ENCODE measurements at regions not wholly inside any gene's neighbourhood (a gene's known extent, or its start where the extent isn't known, plus 50 kb on each side); places are given as distances from the start of the nearest gene placed in this dataset.
"Not testable (repeated sequence)": the region's sequence is repeated elsewhere in the genome, so short reads cannot be mapped to it uniquely, and the experiment has no call there.

GRCh38 chr3:28053759-28054158 lies 187.7 kb upstream of the CMC1 start:
- Histone ChIP-seq H3K4me3 (ENCODE audit: low read length in 2 of 2) (no peak overlapping the region), H4K8ac (ENCODE audit: low read depth, low read length) (no peak overlapping the region), H3K9me3 (replicated peaks in 1 of 2; ENCODE audit: control insufficient read depth in 2 of 2, insufficient read depth in 1 of 2, low read depth in 1 of 2, low read length in 2 of 2) (no peaks in the 10 kb centered on the region), H2AK5ac (ENCODE audit: low read depth, low read length) (no peak overlapping the region), H3K4me2 (ENCODE audit: insufficient read depth, low read length, poor library complexity, severe bottlenecking) (no peak overlapping the region), H3K27me3 (ENCODE audit: control insufficient read depth in 3 of 3, insufficient read depth in 3 of 3, low read depth in 1 of 3, low read length in 3 of 3) (no peaks in the 10 kb centered on the region), H3K9ac (ENCODE audit: low read depth, low read length, poor library complexity) (no peak overlapping the region), H2BK5ac (ENCODE audit: low read length) (no peak overlapping the region), H3K14ac (ENCODE audit: low read length) (no peak overlapping the region), H3K4ac (ENCODE audit: low read length) (no peak overlapping the region), H2BK15ac (ENCODE audit: low read length) (no peak overlapping the region), H3K18ac (ENCODE audit: low read length) (no peak overlapping the region), H3K27ac (replicated peaks; ENCODE audit: low read length) (no peak overlapping the region), H3K4me1 (ENCODE audit: control insufficient read depth in 2 of 2, insufficient read depth in 1 of 2, low read depth in 1 of 2, low read length in 2 of 2) (no peaks in the 10 kb centered on the region), H2BK12ac (ENCODE audit: low read length) (no peak overlapping the region), H3K79me1 (ENCODE audit: low read depth, low read length) (no peaks in the 10 kb centered on the region), H3K36me3 (replicated peaks in 1 of 2; ENCODE audit: control insufficient read depth in 2 of 2, insufficient read depth in 2 of 2, low read length in 2 of 2) (no peaks in the 10 kb centered on the region), H4K91ac (ENCODE audit: low read depth, low read length, poor library complexity) (no peak overlapping the region), H2AFZ (ENCODE audit: low read length) (no peak overlapping the region), H2BK120ac (ENCODE audit: low read depth, low read length) (no peak overlapping the region), H3K23ac (ENCODE audit: low read depth, low read length, poor library complexity) (no peak overlapping the region)
- no CpG with 5 or more reads among the region's 1 CpG for WGBS, 2 donors (ENCODE audit: extremely low coverage in 2 of 2, insufficient read length in 2 of 2, insufficient replicate concordance in 1 of 2)
- DNase-seq (ENCODE audit: low spot score) = no peak

GRCh38 chr3:28056806-28057205 lies 184.6 kb upstream of the CMC1 start:
- Histone ChIP-seq H3K4me3 (ENCODE audit: low read length in 2 of 2) (no peak overlapping the region), H3K23ac (ENCODE audit: low read depth, low read length, poor library complexity) (no peak overlapping the region), H2AFZ (ENCODE audit: low read length) (no peak overlapping the region), H4K91ac (ENCODE audit: low read depth, low read length, poor library complexity) (no peak overlapping the region), H3K36me3 (replicated peaks in 1 of 2; ENCODE audit: control insufficient read depth in 2 of 2, insufficient read depth in 2 of 2, low read length in 2 of 2) (no peaks in the 10 kb centered on the region), H3K4ac (ENCODE audit: low read length) (no peak overlapping the region), H4K8ac (ENCODE audit: low read depth, low read length) (no peak overlapping the region), H3K9ac (ENCODE audit: low read depth, low read length, poor library complexity) (no peak overlapping the region), H2BK15ac (ENCODE audit: low read length) (no peak overlapping the region), H3K27me3 (ENCODE audit: control insufficient read depth in 3 of 3, insufficient read depth in 3 of 3, low read depth in 1 of 3, low read length in 3 of 3) (no peaks in the 10 kb centered on the region), H2AK5ac (ENCODE audit: low read depth, low read length) (no peak overlapping the region), H3K4me1 (ENCODE audit: control insufficient read depth in 2 of 2, insufficient read depth in 1 of 2, low read depth in 1 of 2, low read length in 2 of 2) (no peaks in the 10 kb centered on the region), H2BK12ac (ENCODE audit: low read length) (no peak overlapping the region), H3K4me2 (ENCODE audit: insufficient read depth, low read length, poor library complexity, severe bottlenecking) (no peak overlapping the region), H3K9me3 (replicated peaks in 1 of 2; ENCODE audit: control insufficient read depth in 2 of 2, insufficient read depth in 1 of 2, low read depth in 1 of 2, low read length in 2 of 2) (no peaks in the 10 kb centered on the region), H2BK5ac (ENCODE audit: low read length) (no peak overlapping the region), H3K14ac (ENCODE audit: low read length) (no peak overlapping the region), H3K18ac (ENCODE audit: low read length) (no peak overlapping the region), H3K27ac (replicated peaks; ENCODE audit: low read length) (no peak overlapping the region), H2BK120ac (ENCODE audit: low read depth, low read length) (no peak overlapping the region), H3K79me1 (ENCODE audit: low read depth, low read length) (no peaks in the 10 kb centered on the region)
- DNase-seq (ENCODE audit: low spot score) = no peak
- no CpG with 5 or more reads among the region's 2 CpGs for WGBS, 2 donors (ENCODE audit: extremely low coverage in 2 of 2, insufficient read length in 2 of 2, insufficient replicate concordance in 1 of 2)

GRCh38 chr3:28057539-28057938 lies 183.9 kb upstream of the CMC1 start:
- no peak overlapping the region for H3K9ac ChIP-seq (ENCODE audit: low read depth, low read length, poor library complexity)
- H3K23ac ChIP-seq (ENCODE audit: low read depth, low read length, poor library complexity) = no peak overlapping the region
- H3K27ac ChIP-seq (replicated peaks; ENCODE audit: low read length) = no peak overlapping the region
- H2BK12ac ChIP-seq (ENCODE audit: low read length) = no peak overlapping the region
- WGBS, 2 donors (ENCODE audit: extremely low coverage in 2 of 2, insufficient read length in 2 of 2, insufficient replicate concordance in 1 of 2) = no CpG with 5 or more reads among the region's 2 CpGs
- H2BK5ac ChIP-seq (ENCODE audit: low read length) = no peak overlapping the region
- no peaks in the 10 kb centered on the region for H3K36me3 ChIP-seq (replicated peaks in 1 of 2; ENCODE audit: control insufficient read depth in 2 of 2, insufficient read depth in 2 of 2, low read length in 2 of 2)
- no peak for DNase-seq (ENCODE audit: low spot score)
- no peak overlapping the region for H4K91ac ChIP-seq (ENCODE audit: low read depth, low read length, poor library complexity)
- no peaks in the 10 kb centered on the region for H3K9me3 ChIP-seq (replicated peaks in 1 of 2; ENCODE audit: control insufficient read depth in 2 of 2, insufficient read depth in 1 of 2, low read depth in 1 of 2, low read length in 2 of 2)
- no peak overlapping the region for H2AFZ ChIP-seq (ENCODE audit: low read length)
- H3K4me1 ChIP-seq (ENCODE audit: control insufficient read depth in 2 of 2, insufficient read depth in 1 of 2, low read depth in 1 of 2, low read length in 2 of 2) = no peaks in the 10 kb centered on the region
- H3K4me3 ChIP-seq (ENCODE audit: low read length in 2 of 2) = no peak overlapping the region
- no peak overlapping the region for H3K18ac ChIP-seq (ENCODE audit: low read length)
- H2BK120ac ChIP-seq (ENCODE audit: low read depth, low read length) = no peak overlapping the region
- H3K27me3 ChIP-seq (ENCODE audit: control insufficient read depth in 3 of 3, insufficient read depth in 3 of 3, low read depth in 1 of 3, low read length in 3 of 3) = no peaks in the 10 kb centered on the region
- H3K79me1 ChIP-seq (ENCODE audit: low read depth, low read length) = no peaks in the 10 kb centered on the region
- no peak overlapping the region for H4K8ac ChIP-seq (ENCODE audit: low read depth, low read length)
- no peak overlapping the region for H2BK15ac ChIP-seq (ENCODE audit: low read length)
- H3K14ac ChIP-seq (ENCODE audit: low read length) = no peak overlapping the region
- no peak overlapping the region for H3K4ac ChIP-seq (ENCODE audit: low read length)
- H3K4me2 ChIP-seq (ENCODE audit: insufficient read depth, low read length, poor library complexity, severe bottlenecking) = no peak overlapping the region
- no peak overlapping the region for H2AK5ac ChIP-seq (ENCODE audit: low read depth, low read length)

GRCh38 chr3:28059199-28059598 lies 182.2 kb upstream of the CMC1 start:
- not testable (repeated sequence) for H3K14ac ChIP-seq (ENCODE audit: low read length); H3K4ac ChIP-seq (ENCODE audit: low read length); H3K18ac ChIP-seq (ENCODE audit: low read length); H3K36me3 ChIP-seq (replicated peaks in 1 of 2; ENCODE audit: control insufficient read depth in 2 of 2, insufficient read depth in 2 of 2, low read length in 2 of 2); DNase-seq (ENCODE audit: low spot score); H4K91ac ChIP-seq (ENCODE audit: low read depth, low read length, poor library complexity); H2AK5ac ChIP-seq (ENCODE audit: low read depth, low read length); H3K27ac ChIP-seq (replicated peaks; ENCODE audit: low read length); H3K9ac ChIP-seq (ENCODE audit: low read depth, low read length, poor library complexity); H3K27me3 ChIP-seq (ENCODE audit: control insufficient read depth in 3 of 3, insufficient read depth in 3 of 3, low read depth in 1 of 3, low read length in 3 of 3); H2BK5ac ChIP-seq (ENCODE audit: low read length); H3K23ac ChIP-seq (ENCODE audit: low read depth, low read length, poor library complexity); H3K4me1 ChIP-seq (ENCODE audit: control insufficient read depth in 2 of 2, insufficient read depth in 1 of 2, low read depth in 1 of 2, low read length in 2 of 2); H3K79me1 ChIP-seq (ENCODE audit: low read depth, low read length); H4K8ac ChIP-seq (ENCODE audit: low read depth, low read length); H2BK15ac ChIP-seq (ENCODE audit: low read length); H2BK12ac ChIP-seq (ENCODE audit: low read length); H3K4me2 ChIP-seq (ENCODE audit: insufficient read depth, low read length, poor library complexity, severe bottlenecking); H2BK120ac ChIP-seq (ENCODE audit: low read depth, low read length); H2AFZ ChIP-seq (ENCODE audit: low read length); H3K9me3 ChIP-seq (replicated peaks in 1 of 2; ENCODE audit: control insufficient read depth in 2 of 2, insufficient read depth in 1 of 2, low read depth in 1 of 2, low read length in 2 of 2)
- peak overlapping the region in 1 of 2 donors; percentile 20 for H3K4me3 ChIP-seq (ENCODE audit: low read length in 2 of 2)
- WGBS, 2 donors (ENCODE audit: extremely low coverage in 2 of 2, insufficient read length in 2 of 2, insufficient replicate concordance in 1 of 2) = no CpG with 5 or more reads among the region's 25 CpGs
